Esophagus muscularis mucosa (tissue), 4 donors: ENCODE measurements at regions not wholly inside any gene's neighbourhood (a gene's known extent, or its start where the extent isn't known, plus 50 kb on each side); places are given as distances from the start of the nearest gene placed in this dataset.

Experiments
- CTCF ChIP-seq, 3 experiments: fragments of 200-600 bp in 2 of 3; fragments of 450-650 bp in 1 of 3; sonication (generic) in 2 of 3; IDR thresholded peaks; one replicate each; pipeline ENCODE4 v1.5.1; 2017 to 2019; ENCODE audit warnings: antibody characterized with exemption in 3 of 3, mild to moderate bottlenecking in 2 of 3, moderate library complexity in 1 of 3
- EP300 ChIP-seq: sonication (generic); formaldehyde crosslinking; IDR thresholded peaks from one replicate; pipeline ENCODE4 v1.6.1; 2017; ENCODE audit warnings: antibody characterized with exemption
- POLR2A ChIP-seq: fragments of 450-650 bp; IDR thresholded peaks from one replicate; pipeline ENCODE4 v1.6.1; 2017; ENCODE audit warnings: antibody characterized with exemption, moderate library complexity, mild to moderate bottlenecking, low read depth
- POLR2AphosphoS5 ChIP-seq, 2 donors: sonication (generic); formaldehyde crosslinking; IDR thresholded peaks; one replicate each; pipeline ENCODE4 v1.6.1; 2017; ENCODE audit warnings: antibody characterized with exemption in 2 of 2

- no peak for TF ChIP-seq CTCF (IDR thresholded peaks at IDR 0.05)
- TF ChIP-seq POLR2A = no peak
- TF ChIP-seq EP300 = no peak
- no peak for TF ChIP-seq POLR2AphosphoS5 (IDR thresholded peaks at IDR 0.05)
Measured at GRCh38 chr7:131908714-131909113, 352.3 kb upstream of the PODXL start.
